HepG2 (cell line): ENCODE measurements at regions not wholly inside any gene's neighbourhood (a gene's known extent, or its start where the extent isn't known, plus 50 kb on each side); places are given as distances from the start of the nearest gene placed in this dataset.

ENCODE experiments used
- ARNTL ChIP-seq: sonication (generic); formaldehyde crosslinking; IDR thresholded peaks from 2 replicates; pipeline ENCODE4 v1.4.0; 2020; ENCODE audit warnings: mild to moderate bottlenecking, missing genetic modification reagents
- JUND ChIP-seq: sonication (generic); formaldehyde crosslinking; IDR thresholded peaks from 2 replicates; pipeline ENCODE4 v1.8.0; 2022; ENCODE audit warnings: mild to moderate bottlenecking, missing genetic modification reagents
- KLF6 ChIP-seq: IDR thresholded peaks from 2 replicates; pipeline ENCODE4 v1.8.0; 2016; ENCODE audit warnings: missing biosample characterization, missing genetic modification reagents
- MEIS2 ChIP-seq: sonication (generic); formaldehyde crosslinking; IDR thresholded peaks from 2 replicates; pipeline ENCODE4 v1.9.0; 2021; ENCODE audit warnings: mild to moderate bottlenecking, missing genetic modification reagents
- SRSF9 ChIP-seq: fragments of 200-400 bp; formaldehyde crosslinking; IDR thresholded peaks from 2 replicates; pipeline ENCODE4 v1.6.1; 2018; ENCODE audit warnings: borderline replicate concordance, mild to moderate bottlenecking, low read depth, low read length; ENCODE audit not compliant: insufficient read depth, poor library complexity, severe bottlenecking
- ZFY ChIP-seq: sonication (generic); formaldehyde crosslinking; IDR thresholded peaks from 2 replicates; pipeline ENCODE4 v1.4.0; 2020; ENCODE audit warnings: missing genetic modification reagents
- ZNF264 ChIP-seq: sonication (generic); formaldehyde crosslinking; IDR thresholded peaks from 2 replicates; pipeline ENCODE4 v1.4.0; 2020; ENCODE audit warnings: missing genetic modification reagents
- ZNF580 ChIP-seq: IDR thresholded peaks from 2 replicates; pipeline ENCODE4 v1.6.1; 2016; ENCODE audit warnings: low read depth, borderline replicate concordance
- ZNF740 ChIP-seq: sonication (generic); formaldehyde crosslinking; IDR thresholded peaks from 2 replicates; pipeline ENCODE4 v1.4.0; 2020; ENCODE audit warnings: missing genetic modification reagents
- ZZZ3 ChIP-seq: sonication (generic); formaldehyde crosslinking; IDR thresholded peaks from 2 replicates; pipeline ENCODE4 v1.4.0; 2020; ENCODE audit warnings: missing genetic modification reagents, mild to moderate bottlenecking, borderline replicate concordance
- TF ChIP-seq, protein P1 (sequence below), 2 experiments: sonication (generic) in 1 of 2; formaldehyde crosslinking in 1 of 2; IDR thresholded peaks; 2 replicates each; pipeline versions ENCODE4 v1.5.1 to v1.6.1; 2011 to 2020; ENCODE audit warnings: borderline replicate concordance in 1 of 2, low read depth in 1 of 2, low read length in 1 of 2, mild to moderate bottlenecking in 1 of 2, missing genetic modification reagents in 1 of 2, moderate library complexity in 1 of 2
- TF ChIP-seq, protein P2 (sequence below): sonication (generic); formaldehyde crosslinking; IDR thresholded peaks from 2 replicates; pipeline ENCODE4 v1.5.0; 2020; ENCODE audit warnings: mild to moderate bottlenecking, missing genetic modification reagents, moderate library complexity
- TF ChIP-seq, protein P3 (sequence below): sonication (generic); formaldehyde crosslinking; IDR thresholded peaks from 2 replicates; pipeline ENCODE4 v1.8.1; 2023; ENCODE audit warnings: missing genetic modification reagents, inconsistent platforms, borderline replicate concordance
- TF ChIP-seq, protein P4 (sequence below), 2 experiments: IDR thresholded peaks; 2 replicates each; pipeline ENCODE4 v1.6.1; 2011 to 2012; ENCODE audit warnings: low read length in 2 of 2, borderline replicate concordance in 1 of 2, low read depth in 1 of 2, mild to moderate bottlenecking in 1 of 2, moderate library complexity in 1 of 2

GRCh38 chr11:128273736-128274135, 313.6 kb downstream of the ETS1 start:
- TF ChIP-seq MEIS2 (CRISPR knock-in tag) (no peak), JUND (no peak), ZZZ3 (no peak), KLF6 (CRISPR knock-in tag) (no peak), ZNF264 (CRISPR knock-in tag) (no peak), SRSF9 (no peak), ZNF740 (CRISPR knock-in tag) (no peak), ZNF580 (CRISPR knock-in tag) (no peak), ARNTL (no peak), ZFY (CRISPR knock-in tag) (no peak)
- TF ChIP-seq, protein P1, sequence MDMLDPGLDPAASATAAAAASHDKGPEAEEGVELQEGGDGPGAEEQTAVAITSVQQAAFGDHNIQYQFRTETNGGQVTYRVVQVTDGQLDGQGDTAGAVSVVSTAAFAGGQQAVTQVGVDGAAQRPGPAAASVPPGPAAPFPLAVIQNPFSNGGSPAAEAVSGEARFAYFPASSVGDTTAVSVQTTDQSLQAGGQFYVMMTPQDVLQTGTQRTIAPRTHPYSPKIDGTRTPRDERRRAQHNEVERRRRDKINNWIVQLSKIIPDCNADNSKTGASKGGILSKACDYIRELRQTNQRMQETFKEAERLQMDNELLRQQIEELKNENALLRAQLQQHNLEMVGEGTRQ (IDR thresholded peaks at IDR 0.05; ENCODE audit: low read depth, low read length) = no peak
- TF ChIP-seq, protein P1 (CRISPR knock-in tag; IDR thresholded peaks at IDR 0.05; ENCODE audit: borderline replicate concordance) = no peak
- TF ChIP-seq, protein P2, sequence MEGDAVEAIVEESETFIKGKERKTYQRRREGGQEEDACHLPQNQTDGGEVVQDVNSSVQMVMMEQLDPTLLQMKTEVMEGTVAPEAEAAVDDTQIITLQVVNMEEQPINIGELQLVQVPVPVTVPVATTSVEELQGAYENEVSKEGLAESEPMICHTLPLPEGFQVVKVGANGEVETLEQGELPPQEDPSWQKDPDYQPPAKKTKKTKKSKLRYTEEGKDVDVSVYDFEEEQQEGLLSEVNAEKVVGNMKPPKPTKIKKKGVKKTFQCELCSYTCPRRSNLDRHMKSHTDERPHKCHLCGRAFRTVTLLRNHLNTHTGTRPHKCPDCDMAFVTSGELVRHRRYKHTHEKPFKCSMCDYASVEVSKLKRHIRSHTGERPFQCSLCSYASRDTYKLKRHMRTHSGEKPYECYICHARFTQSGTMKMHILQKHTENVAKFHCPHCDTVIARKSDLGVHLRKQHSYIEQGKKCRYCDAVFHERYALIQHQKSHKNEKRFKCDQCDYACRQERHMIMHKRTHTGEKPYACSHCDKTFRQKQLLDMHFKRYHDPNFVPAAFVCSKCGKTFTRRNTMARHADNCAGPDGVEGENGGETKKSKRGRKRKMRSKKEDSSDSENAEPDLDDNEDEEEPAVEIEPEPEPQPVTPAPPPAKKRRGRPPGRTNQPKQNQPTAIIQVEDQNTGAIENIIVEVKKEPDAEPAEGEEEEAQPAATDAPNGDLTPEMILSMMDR (CRISPR knock-in tag) = no peak
- TF ChIP-seq, protein P3, sequence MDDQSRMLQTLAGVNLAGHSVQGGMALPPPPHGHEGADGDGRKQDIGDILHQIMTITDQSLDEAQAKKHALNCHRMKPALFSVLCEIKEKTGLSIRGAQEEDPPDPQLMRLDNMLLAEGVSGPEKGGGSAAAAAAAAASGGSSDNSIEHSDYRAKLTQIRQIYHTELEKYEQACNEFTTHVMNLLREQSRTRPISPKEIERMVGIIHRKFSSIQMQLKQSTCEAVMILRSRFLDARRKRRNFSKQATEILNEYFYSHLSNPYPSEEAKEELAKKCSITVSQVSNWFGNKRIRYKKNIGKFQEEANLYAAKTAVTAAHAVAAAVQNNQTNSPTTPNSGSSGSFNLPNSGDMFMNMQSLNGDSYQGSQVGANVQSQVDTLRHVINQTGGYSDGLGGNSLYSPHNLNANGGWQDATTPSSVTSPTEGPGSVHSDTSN = no peak
- TF ChIP-seq, protein P4, sequence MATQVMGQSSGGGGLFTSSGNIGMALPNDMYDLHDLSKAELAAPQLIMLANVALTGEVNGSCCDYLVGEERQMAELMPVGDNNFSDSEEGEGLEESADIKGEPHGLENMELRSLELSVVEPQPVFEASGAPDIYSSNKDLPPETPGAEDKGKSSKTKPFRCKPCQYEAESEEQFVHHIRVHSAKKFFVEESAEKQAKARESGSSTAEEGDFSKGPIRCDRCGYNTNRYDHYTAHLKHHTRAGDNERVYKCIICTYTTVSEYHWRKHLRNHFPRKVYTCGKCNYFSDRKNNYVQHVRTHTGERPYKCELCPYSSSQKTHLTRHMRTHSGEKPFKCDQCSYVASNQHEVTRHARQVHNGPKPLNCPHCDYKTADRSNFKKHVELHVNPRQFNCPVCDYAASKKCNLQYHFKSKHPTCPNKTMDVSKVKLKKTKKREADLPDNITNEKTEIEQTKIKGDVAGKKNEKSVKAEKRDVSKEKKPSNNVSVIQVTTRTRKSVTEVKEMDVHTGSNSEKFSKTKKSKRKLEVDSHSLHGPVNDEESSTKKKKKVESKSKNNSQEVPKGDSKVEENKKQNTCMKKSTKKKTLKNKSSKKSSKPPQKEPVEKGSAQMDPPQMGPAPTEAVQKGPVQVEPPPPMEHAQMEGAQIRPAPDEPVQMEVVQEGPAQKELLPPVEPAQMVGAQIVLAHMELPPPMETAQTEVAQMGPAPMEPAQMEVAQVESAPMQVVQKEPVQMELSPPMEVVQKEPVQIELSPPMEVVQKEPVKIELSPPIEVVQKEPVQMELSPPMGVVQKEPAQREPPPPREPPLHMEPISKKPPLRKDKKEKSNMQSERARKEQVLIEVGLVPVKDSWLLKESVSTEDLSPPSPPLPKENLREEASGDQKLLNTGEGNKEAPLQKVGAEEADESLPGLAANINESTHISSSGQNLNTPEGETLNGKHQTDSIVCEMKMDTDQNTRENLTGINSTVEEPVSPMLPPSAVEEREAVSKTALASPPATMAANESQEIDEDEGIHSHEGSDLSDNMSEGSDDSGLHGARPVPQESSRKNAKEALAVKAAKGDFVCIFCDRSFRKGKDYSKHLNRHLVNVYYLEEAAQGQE (IDR thresholded peaks at IDR 0.05; ENCODE audit: borderline replicate concordance in 1 of 2, low read depth in 1 of 2, low read length in 2 of 2) = no peak
